K562 (cell line): ENCODE measurements at regions not wholly inside any gene's neighbourhood (a gene's known extent, or its start where the extent isn't known, plus 50 kb on each side); places are given as distances from the start of the nearest gene placed in this dataset.

Source experiments
- ATAC-seq: fragments of 200-7000 bp; cut with Tn5 transposase; 3 replicates; pipeline ENCODE4 v1.9.1; 2020; ENCODE audit warnings: moderate library complexity
- BruUV-seq: library from RNA; stranded (reverse); fragments of 400-500 nt; replicated peaks from 2 replicates; lab custom pipeline; 2021; lab: Mats Ljungman, UMichigan
- CTCF ChIA-PET: fragments of 300-600 bp; formaldehyde crosslinking; extraction: SDS; loops from one replicate; lab custom pipeline; 2021; ENCODE audit warnings: low intra/inter-chr PET ratio; lab: Yijun Ruan, JAX
- POLR2A ChIA-PET: fragments of 300-600, 350-650 bp; sonication (Branson Sonifier 250); formaldehyde crosslinking; extraction: SDS; loops from one replicate; lab custom pipeline; 2021; ENCODE audit warnings: antibody characterized with exemption, inconsistent platforms; lab: Yijun Ruan, JAX
- DNase-seq, 4 experiments: peaks; one replicate each; pipeline versions ENCODE4 v3.0.0 to v3.0.0-alpha.2; 2011 to 2018; ENCODE audit warnings: low spot score in 3 of 4, mixed read lengths in 3 of 4; ENCODE audit errors: extremely low read depth in 1 of 4
- FAIRE-seq: peaks from 2 replicates; lab custom pipeline; 2011; peaks lifted over from hg19 to GRCh38; lab: Jason Lieb, UNC
- H2AFZ ChIP-seq: 2 replicates; pipeline ENCODE4 v1.6.0; 2011; ENCODE audit warnings: low read depth, low read length, control low read depth, inconsistent platforms
- H3K27ac ChIP-seq: fragments of 200-600 bp; 3 replicates; pipeline ENCODE4 v1.8.0; 2011; ENCODE audit warnings: low read depth, mild to moderate bottlenecking, control low read depth, inconsistent platforms, low read length, moderate library complexity, mixed read lengths; ENCODE audit errors: extremely low read depth
- H3K27me3 ChIP-seq, 2 experiments: fragments of 300-600 bp in 1 of 2; 2 replicates in 1 of 2; 3 replicates in 1 of 2; pipeline versions ENCODE4 v1.6.0 to v1.8.0; 2011; ENCODE audit warnings: inconsistent platforms in 2 of 2, low read length in 2 of 2, mild to moderate bottlenecking in 1 of 2, mixed read lengths in 1 of 2, moderate library complexity in 1 of 2; ENCODE audit not compliant: control insufficient read depth in 2 of 2, insufficient read depth in 2 of 2
- H3K36me3 ChIP-seq: fragments of 300-600 bp; 3 replicates; pipeline ENCODE4 v1.8.0; 2011; ENCODE audit warnings: mild to moderate bottlenecking, low read length, inconsistent platforms; ENCODE audit not compliant: control insufficient read depth, insufficient read depth
- H3K4me1 ChIP-seq, 2 experiments: fragments of 200-600 bp in 1 of 2; replicated peaks in 1 of 2; 2 replicates in 1 of 2; 3 replicates in 1 of 2; pipeline versions ENCODE4 v1.5.1 to v1.8.0; 2011; ENCODE audit warnings: inconsistent platforms in 2 of 2, low read length in 2 of 2, mild to moderate bottlenecking in 1 of 2, mixed read lengths in 1 of 2, moderate library complexity in 1 of 2; ENCODE audit not compliant: control insufficient read depth in 2 of 2, insufficient read depth in 2 of 2
- H3K4me2 ChIP-seq: 2 replicates; pipeline ENCODE4 v1.6.1; 2011; ENCODE audit warnings: low read length, control low read depth, inconsistent platforms, mixed read lengths; ENCODE audit not compliant: insufficient read depth
- H3K4me3 ChIP-seq: fragments of 200-600 bp; sonication (generic), shearing (Covaris generic); 2 replicates; pipeline ENCODE4 v1.5.1; 2016; ENCODE audit warnings: control low read depth, inconsistent platforms
- H3K79me2 ChIP-seq: fragments of 200-600 bp; 3 replicates; pipeline ENCODE4 v1.8.0; 2011; ENCODE audit warnings: low read length, inconsistent platforms; ENCODE audit not compliant: control insufficient read depth, insufficient read depth
- H3K9ac ChIP-seq, 2 experiments: 2 replicates each; pipeline versions ENCODE4 v1.6.0 to v1.6.1; 2011; ENCODE audit warnings: low read depth in 2 of 2, low read length in 2 of 2, control low read depth in 1 of 2, inconsistent platforms in 1 of 2, mild to moderate bottlenecking in 1 of 2, mixed read lengths in 1 of 2; ENCODE audit not compliant: insufficient read depth in 1 of 2
- H3K9me1 ChIP-seq: one replicate; pipeline ENCODE4 v1.6.0; 2011; ENCODE audit warnings: inconsistent platforms, mild to moderate bottlenecking, low read length, moderate library complexity; ENCODE audit not compliant: control insufficient read depth, insufficient read depth
- H3K9me3 ChIP-seq: replicated peaks from 2 replicates; pipeline ENCODE4 v1.5.1; 2011; ENCODE audit warnings: low read depth, low read length, inconsistent platforms; ENCODE audit not compliant: control insufficient read depth, insufficient read depth
- H4K20me1 ChIP-seq: replicated peaks from 2 replicates; pipeline ENCODE4 v1.6.1; 2011; ENCODE audit warnings: low read length, inconsistent platforms, mixed read lengths; ENCODE audit not compliant: control insufficient read depth, insufficient read depth
- CBFA2T3 ChIP-seq: fragments of 450-650 bp; IDR thresholded peaks from 2 replicates; pipeline ENCODE4 v1.6.1; 2017
- CREBBP ChIP-seq: IDR thresholded peaks from one replicate; pipeline ENCODE4 v1.6.1; 2012; ENCODE audit warnings: low read depth, mild to moderate bottlenecking, control low read depth, inconsistent platforms, low read length
- EWSR1 ChIP-seq: fragments of 450-650 bp; IDR thresholded peaks from 2 replicates; pipeline ENCODE4 v1.6.1; 2018; ENCODE audit warnings: borderline replicate concordance, mild to moderate bottlenecking, low read depth, moderate library complexity; ENCODE audit not compliant: partially characterized antibody
- RNF219 ChIP-seq: fragments of 250-450 bp; sonication (Bioruptor Pico); IDR thresholded peaks from 2 replicates; pipeline ENCODE4 v1.5.0; 2022; ENCODE audit warnings: mild to moderate bottlenecking
- SMAD4 ChIP-seq: fragments of 250-450 bp; sonication (Bioruptor Pico); conservative IDR thresholded peaks from 2 replicates; pipeline ENCODE4 v1.8.0; 2021; ENCODE audit warnings: inconsistent platforms, mild to moderate bottlenecking, moderate library complexity
- STAT5A ChIP-seq: IDR thresholded peaks from 2 replicates; pipeline ENCODE4 v1.6.1; 2012; ENCODE audit warnings: low read length, inconsistent platforms, borderline replicate concordance
- THAP12 ChIP-seq: fragments of 250-450 bp; sonication (Bioruptor Pico); IDR thresholded peaks from 2 replicates; pipeline ENCODE4 v1.9.0; 2021; ENCODE audit warnings: mild to moderate bottlenecking, inconsistent platforms
- ZNF644 ChIP-seq: fragments of 200-800 bp; sonication (Bioruptor generic); IDR thresholded peaks from 2 replicates; pipeline ENCODE4 v1.6.1; 2016; ENCODE audit warnings: low read depth, missing genetic modification characterization, missing compliant biosample characterization
- WGBS: fragments of 100-300 bp; shearing (Covaris generic); methylation state at CpG from one replicate; pipeline ENCODE4 v1.1.6; 2016; ENCODE audit warnings: low coverage, mixed read lengths; ENCODE audit not compliant: insufficient coverage; ENCODE audit errors: missing lambda C conversion rate; 5-methylcytosine and 5-hydroxymethylcytosine counted together
- in situ Hi-C: fragments of 300-500 bp; cut with MboI; formaldehyde crosslinking; loops from 4 replicates; pipeline ENCODE4 v1.15.0; 2018; ENCODE audit warnings: inconsistent platforms, mixed read lengths
- intact Hi-C: fragments of 100-400 bp; cut with micrococcal nuclease; formaldehyde crosslinking; loops from 2 replicates; pipeline ENCODE4 v1.14.2; 2022

GRCh38 chr13:76620036-76620435, 266.2 kb downstream of the KCTD12 start:
- H3K27ac ChIP-seq, result no peak overlapping the region
- H3K4me3 ChIP-seq, result no peak overlapping the region
- H3K4me2 ChIP-seq, result no peak overlapping the region
- POLR2A ChIA-PET, result no interaction called here
- H4K20me1 ChIP-seq, result no peaks in the 10 kb centered on the region
- no peaks in the 10 kb centered on the region for H3K27me3 ChIP-seq
- H2AFZ ChIP-seq, result no peak overlapping the region
- no peaks in the 10 kb centered on the region for H3K4me1 ChIP-seq
- H3K9me3 ChIP-seq, result no peaks in the 10 kb centered on the region
- H3K79me2 ChIP-seq, result no peaks in the 10 kb centered on the region
- H3K9me1 ChIP-seq, result no peaks in the 10 kb centered on the region
- no peak for ATAC-seq
- no peaks in the 10 kb centered on the region for H3K36me3 ChIP-seq
- H3K9ac ChIP-seq, result no peak overlapping the region
- BruUV-seq, result no TSS peak
- no peak for TF ChIP-seq EWSR1
- TF ChIP-seq SMAD4 (CRISPR knock-in tag), result no peak
- TF ChIP-seq ZNF644 (tag), result no peak
- no peak for TF ChIP-seq CBFA2T3
- no peak for FAIRE-seq
- CTCF ChIA-PET, result no interaction called here
- WGBS, result 1% methylated on average over 5 of the region's 5 CpGs
- intact Hi-C loops, result no loop called here
- in situ Hi-C loops, result no loop called here
- DNase-seq, result no peak

GRCh38 chr13:76619631-76620030, 266.6 kb downstream of the KCTD12 start:
- Histone ChIP-seq H3K9ac (no peak overlapping the region), H4K20me1 (no peaks in the 10 kb centered on the region), H3K27ac (no peak overlapping the region), H3K4me1 (no peaks in the 10 kb centered on the region), H2AFZ (no peak overlapping the region), H3K27me3 (no peaks in the 10 kb centered on the region), H3K79me2 (no peaks in the 10 kb centered on the region), H3K4me3 (no peak overlapping the region), H3K4me2 (no peak overlapping the region), H3K9me1 (no peaks in the 10 kb centered on the region), H3K9me3 (no peaks in the 10 kb centered on the region), H3K36me3 (no peaks in the 10 kb centered on the region)
- no peak for ATAC-seq
- DNase-seq, result no peak
- TF ChIP-seq RNF219, result no peak
- TF ChIP-seq STAT5A, result no peak
- no peak for TF ChIP-seq THAP12
- no peak for TF ChIP-seq CREBBP
- in situ Hi-C loops (no loop called here), intact Hi-C loops (no loop called here)
- ChIA-PET POLR2A (no interaction called here), CTCF (no interaction called here)
- no peak for FAIRE-seq
- no TSS peak for BruUV-seq
